Smooth muscle cell (in vitro differentiated cells): ENCODE measurements at regions not wholly inside any gene's neighbourhood (a gene's known extent, or its start where the extent isn't known, plus 50 kb on each side); places are given as distances from the start of the nearest gene placed in this dataset.

Source experiments
- DNase-seq: peaks from one replicate; lab custom pipeline; 2025; ENCODE audit not compliant: unreplicated experiment; lab: John Stamatoyannopoulos, UW
- H2AFZ ChIP-seq: fragments of 200-600 bp; sonication (generic); 2 replicates; pipeline ENCODE4 v1.6.0; 2016; ENCODE audit warnings: antibody characterized with exemption, low read depth, mild to moderate bottlenecking
- H3F3A ChIP-seq: fragments of 200-600 bp; sonication (generic); 2 replicates; pipeline ENCODE4 v1.6.0; 2017; ENCODE audit warnings: antibody characterized with exemption, low read depth
- H3K27ac ChIP-seq: fragments of 200-600 bp; sonication (generic); 2 replicates; pipeline ENCODE4 v1.5.1; 2016; ENCODE audit warnings: low read depth, mild to moderate bottlenecking
- H3K27me3 ChIP-seq: fragments of 200-600 bp; sonication (generic); 2 replicates; pipeline ENCODE4 v1.6.1; 2016; ENCODE audit warnings: low read depth, mild to moderate bottlenecking
- H3K36me3 ChIP-seq: fragments of 200-600 bp; sonication (generic); 2 replicates; pipeline ENCODE4 v1.5.1; 2016; ENCODE audit warnings: low read depth
- H3K4me1 ChIP-seq: fragments of 200-600 bp; sonication (generic); 2 replicates; pipeline ENCODE4 v1.5.1; 2016; ENCODE audit warnings: low read depth
- H3K4me2 ChIP-seq: fragments of 200-600 bp; sonication (generic); 2 replicates; pipeline ENCODE4 v1.6.0; 2016; ENCODE audit warnings: mild to moderate bottlenecking
- H3K4me3 ChIP-seq: fragments of 200-600 bp; sonication (generic); 2 replicates; pipeline ENCODE4 v1.5.1; 2016; ENCODE audit warnings: mild to moderate bottlenecking
- H3K79me2 ChIP-seq: fragments of 200-600 bp; sonication (generic); 2 replicates; pipeline ENCODE4 v1.6.0; 2016; ENCODE audit warnings: low read depth, mild to moderate bottlenecking
- H3K9ac ChIP-seq: fragments of 200-600 bp; sonication (generic); 2 replicates; pipeline ENCODE4 v1.6.0; 2016; ENCODE audit warnings: low read depth
- H3K9me3 ChIP-seq: fragments of 200-600 bp; sonication (generic); replicated peaks from 2 replicates; pipeline ENCODE4 v1.5.1; 2016; ENCODE audit warnings: low read depth
- H4K20me1 ChIP-seq: fragments of 200-600 bp; sonication (generic); 2 replicates; pipeline ENCODE4 v1.6.0; 2016; ENCODE audit warnings: low read depth
- CTCF ChIP-seq: fragments of 200-600 bp; sonication (generic); IDR thresholded peaks from 2 replicates; pipeline ENCODE4 v1.5.1; 2017; ENCODE audit warnings: borderline replicate concordance, mild to moderate bottlenecking, antibody characterized with exemption; ENCODE audit not compliant: insufficient read depth, poor library complexity, severe bottlenecking
- WGBS: methylation state at CpG from one replicate; pipeline ENCODE4 v1.1.7; 2016; ENCODE audit warnings: low lambda C conversion rate; 5-methylcytosine and 5-hydroxymethylcytosine counted together

DNA sequence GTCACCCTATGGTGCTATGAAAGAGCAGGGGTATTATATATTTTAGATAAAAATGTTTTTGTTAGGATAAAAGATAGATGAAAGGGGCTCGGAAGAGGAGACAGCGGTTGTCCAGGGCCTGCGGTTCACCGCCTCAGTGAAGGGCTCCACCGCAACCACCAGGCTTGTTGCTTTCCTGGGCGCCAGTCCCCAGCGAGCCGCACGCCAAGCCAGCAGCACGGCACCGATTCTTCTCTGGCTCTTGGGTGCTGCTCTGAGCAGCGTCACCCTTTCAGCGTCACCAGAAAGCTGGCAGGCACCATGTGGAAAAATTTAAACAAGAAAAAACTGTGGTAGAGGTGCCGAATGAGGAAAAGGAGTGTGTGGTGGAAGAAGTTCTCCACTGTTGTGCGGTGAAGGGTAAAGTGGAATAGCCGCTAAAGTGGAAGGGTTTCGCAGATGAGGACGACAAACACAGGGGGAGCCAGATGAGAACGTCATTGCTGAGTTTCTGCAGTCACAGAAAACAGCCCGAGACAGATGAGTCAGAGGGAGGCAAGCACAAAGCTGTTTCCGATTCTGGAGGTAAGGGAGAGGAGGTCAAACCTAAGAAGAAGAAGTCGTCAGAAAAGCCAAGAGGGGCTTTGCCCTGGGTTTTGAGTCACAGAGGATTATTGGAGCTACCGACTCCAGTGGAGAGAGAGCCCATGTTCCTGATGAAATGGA is 569.2 kb downstream of the ZBBX start:
- Histone ChIP-seq H3F3A (no peaks in the 10 kb centered on the region), H3K4me3 (no peak overlapping the region), H3K9ac (no peak overlapping the region), H3K36me3 (no peaks in the 10 kb centered on the region), H4K20me1 (no peaks in the 10 kb centered on the region), H3K27me3 (no peaks in the 10 kb centered on the region), H3K9me3 (no peaks in the 10 kb centered on the region), H3K79me2 (no peaks in the 10 kb centered on the region), H3K27ac (no peak overlapping the region), H3K4me2 (no peak overlapping the region), H2AFZ (no peak overlapping the region), H3K4me1 (no peaks in the 10 kb centered on the region)
- TF ChIP-seq CTCF, result no peak
- no peak for DNase-seq
- WGBS, result 92% methylated on average over 23 of the region's 23 CpGs

DNA sequence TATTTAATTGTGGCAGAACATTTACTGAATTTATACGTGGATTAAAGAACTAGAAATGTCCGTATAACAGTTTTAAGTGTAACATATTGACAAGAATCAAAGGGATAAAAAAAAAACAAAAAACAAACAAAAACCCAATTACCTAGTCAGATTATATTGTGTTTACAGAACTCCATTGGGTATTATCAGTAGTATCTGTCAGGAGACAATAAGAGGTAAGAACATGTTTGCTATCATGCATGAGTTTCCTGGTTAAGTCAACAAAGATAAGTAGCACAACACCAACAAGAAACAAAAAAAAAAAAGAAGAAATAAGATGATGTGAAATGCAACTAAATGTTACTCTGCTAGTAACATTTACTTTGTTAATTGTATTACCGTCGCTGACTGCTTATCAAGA is 570.6 kb downstream of the ZBBX start:
- no peak for DNase-seq
- no peaks in the 10 kb centered on the region for H3K27me3 ChIP-seq
- no peaks in the 10 kb centered on the region for H3K36me3 ChIP-seq
- H3K27ac ChIP-seq, result no peak overlapping the region
- no peaks in the 10 kb centered on the region for H4K20me1 ChIP-seq
- H3K4me2 ChIP-seq, result no peak overlapping the region
- TF ChIP-seq CTCF, result no peak
- no peaks in the 10 kb centered on the region for H3K79me2 ChIP-seq
- H3K4me1 ChIP-seq, result no peaks in the 10 kb centered on the region
- no peak overlapping the region for H2AFZ ChIP-seq
- WGBS, result 94% methylated on average over 4 of the region's 4 CpGs
- no peak overlapping the region for H3K4me3 ChIP-seq
- H3F3A ChIP-seq, result no peaks in the 10 kb centered on the region
- no peaks in the 10 kb centered on the region for H3K9me3 ChIP-seq
- no peak overlapping the region for H3K9ac ChIP-seq

DNA sequence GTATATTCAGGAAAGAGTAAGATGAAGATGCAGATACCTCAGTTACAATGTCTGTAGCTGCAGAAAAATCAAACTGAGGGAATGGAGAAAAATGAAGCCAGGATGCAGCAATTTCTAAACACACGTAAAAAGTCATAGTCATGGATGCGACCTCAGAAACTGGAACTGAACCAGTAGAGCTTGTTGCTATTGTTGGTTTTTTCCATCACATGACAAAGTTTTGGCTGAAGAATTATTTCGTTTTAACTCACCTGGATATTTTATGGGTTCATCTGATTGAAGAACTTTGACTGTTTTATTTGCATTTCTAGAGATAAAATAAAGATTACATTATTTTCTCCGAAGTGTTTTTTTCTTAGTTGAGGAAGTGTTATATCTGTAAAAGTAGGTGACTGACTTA is 591.2 kb downstream of the ZBBX start:
- no peaks in the 10 kb centered on the region for H3K4me1 ChIP-seq

More for the DNA sequence above, 591.2 kb downstream of the ZBBX start:
- Histone ChIP-seq H3K4me3 (no peak overlapping the region), H3K9me3 (no peaks in the 10 kb centered on the region), H3K27ac (no peak overlapping the region), H3K9ac (no peak overlapping the region), H3K27me3 (no peaks in the 10 kb centered on the region), H3K4me2 (no peak overlapping the region), H4K20me1 (no peaks in the 10 kb centered on the region), H3F3A (no peaks in the 10 kb centered on the region), H3K79me2 (no peaks in the 10 kb centered on the region), H2AFZ (no peak overlapping the region), H3K36me3 (no peaks in the 10 kb centered on the region)
- no peak for DNase-seq
- TF ChIP-seq CTCF, result no peak
- WGBS, result 89% methylated on average over 4 of the region's 4 CpGs
